GM21423 (cell line): ENCODE measurements at regions not wholly inside any gene's neighbourhood (a gene's known extent, or its start where the extent isn't known, plus 50 kb on each side); places are given as distances from the start of the nearest gene placed in this dataset.

Source experiments
- ATAC-seq: cut with Tn5 transposase; IDR thresholded peaks from one replicate; pipeline ENCODE4 v1.9.1; 2021; ENCODE audit warnings: mild to moderate bottlenecking, moderate library complexity; ENCODE audit not compliant: unreplicated experiment

DNA sequence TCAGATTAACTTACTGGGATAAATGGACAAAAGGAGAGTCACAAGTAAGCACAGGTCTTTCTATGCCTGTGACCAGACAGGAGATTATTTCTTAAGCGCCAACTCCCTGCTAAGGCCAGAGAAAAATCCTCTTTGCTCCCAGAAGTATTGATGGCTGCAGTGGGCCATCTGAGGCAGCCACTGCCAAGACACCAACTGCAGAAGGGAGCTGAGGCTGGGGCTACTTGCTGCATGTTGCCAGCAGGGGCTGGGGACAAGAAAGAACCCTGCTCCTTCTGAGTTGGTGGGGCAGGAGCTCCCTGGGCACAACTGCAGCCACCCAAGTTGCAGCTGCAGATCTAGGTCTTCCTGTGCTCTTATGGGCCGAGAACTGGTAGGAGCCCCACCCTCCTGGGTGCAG lies 1075.3 kb downstream of the PCDH18 start:
- ATAC-seq = no peak

DNA sequence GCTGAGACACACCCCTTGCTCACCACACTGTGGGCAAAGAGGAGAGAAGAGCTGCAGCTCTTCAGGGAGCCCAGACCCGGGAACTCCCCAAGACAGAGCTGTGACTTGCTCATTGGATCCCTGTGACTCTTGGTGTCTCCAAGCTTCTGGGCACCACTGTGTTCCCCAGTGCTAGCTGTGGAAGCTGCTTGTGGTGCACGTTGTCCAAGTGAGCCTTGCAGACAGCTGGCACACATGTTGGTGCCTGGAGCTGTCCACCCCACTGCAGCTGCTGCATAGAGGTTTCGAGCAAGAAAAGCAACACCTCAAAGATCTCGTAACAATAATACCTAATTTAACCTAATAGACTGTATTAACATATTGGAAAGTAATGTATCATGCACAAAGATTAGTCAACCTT lies 1089.3 kb downstream of the PCDH18 start:
- no peak for ATAC-seq

DNA sequence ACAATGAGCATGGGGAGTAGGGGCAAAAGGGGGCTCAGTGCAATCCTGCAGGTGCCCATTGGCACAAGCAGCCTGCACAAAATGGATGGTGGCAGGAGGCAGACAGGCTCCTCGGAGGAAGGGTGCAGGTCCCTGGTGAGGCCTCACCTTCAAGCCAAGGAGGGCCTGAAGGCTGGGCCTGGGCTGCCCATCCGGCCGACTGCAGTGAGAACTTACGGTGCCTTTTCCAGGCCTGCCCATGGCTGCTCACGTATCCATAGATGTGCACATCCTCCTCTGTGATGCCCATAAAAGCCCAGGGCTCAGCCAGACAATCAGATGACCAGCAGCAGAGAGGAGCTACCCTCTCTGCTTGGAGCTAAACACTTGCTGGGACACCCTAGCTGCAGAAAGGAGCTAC lies 1089.8 kb downstream of the PCDH18 start:
- no peak for ATAC-seq

DNA sequence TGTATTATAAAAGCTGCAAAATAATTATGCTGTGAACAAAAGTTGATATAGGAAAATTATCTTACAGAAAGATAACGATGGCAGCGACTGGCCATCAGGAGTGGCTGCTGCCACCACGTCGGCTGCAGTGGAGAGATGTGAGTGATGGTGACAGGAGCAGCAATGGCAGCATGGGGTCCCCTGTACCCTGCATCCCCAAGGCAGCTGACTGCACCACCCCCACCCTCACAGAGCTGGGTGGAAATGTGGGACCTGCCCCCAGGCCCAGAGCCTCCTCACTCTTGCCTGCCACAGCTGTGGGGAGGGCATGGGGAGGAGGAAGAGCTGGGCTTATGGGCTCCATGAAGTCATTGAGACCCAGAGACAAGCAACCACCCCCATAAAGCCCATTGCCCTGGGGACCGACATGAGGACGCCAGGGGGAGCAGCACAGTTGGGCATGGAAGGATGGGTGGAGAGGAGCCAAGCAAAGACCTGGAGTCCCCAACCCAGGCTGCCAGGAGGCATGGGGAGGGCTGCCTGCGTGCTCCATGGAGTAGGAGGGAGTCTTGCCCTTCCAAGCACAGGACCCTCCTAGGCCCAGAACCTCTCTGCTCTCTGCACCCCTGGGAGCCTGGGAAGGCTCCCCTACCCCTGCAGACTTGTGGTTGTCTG lies 1090.5 kb downstream of the PCDH18 start:
- no peak for ATAC-seq

DNA sequence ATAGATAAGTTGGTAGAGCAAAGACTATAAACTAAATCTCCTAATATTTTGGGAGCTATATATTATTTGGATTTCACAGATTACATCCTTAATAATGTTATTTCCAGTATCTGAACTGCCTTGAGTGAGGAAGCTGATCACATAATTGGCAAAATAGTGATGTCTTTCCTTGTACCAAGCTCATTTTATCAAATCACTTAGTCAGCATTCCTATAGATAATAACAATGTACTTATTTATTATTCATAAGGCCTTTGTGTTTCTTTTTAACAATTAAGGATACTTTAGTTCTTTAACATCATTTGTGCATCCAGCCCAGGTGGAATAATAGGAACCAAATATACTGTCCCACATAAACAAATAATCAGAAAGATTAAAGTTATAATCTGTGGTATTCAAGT lies 1093.6 kb downstream of the PCDH18 start:
- ATAC-seq = no peak

DNA sequence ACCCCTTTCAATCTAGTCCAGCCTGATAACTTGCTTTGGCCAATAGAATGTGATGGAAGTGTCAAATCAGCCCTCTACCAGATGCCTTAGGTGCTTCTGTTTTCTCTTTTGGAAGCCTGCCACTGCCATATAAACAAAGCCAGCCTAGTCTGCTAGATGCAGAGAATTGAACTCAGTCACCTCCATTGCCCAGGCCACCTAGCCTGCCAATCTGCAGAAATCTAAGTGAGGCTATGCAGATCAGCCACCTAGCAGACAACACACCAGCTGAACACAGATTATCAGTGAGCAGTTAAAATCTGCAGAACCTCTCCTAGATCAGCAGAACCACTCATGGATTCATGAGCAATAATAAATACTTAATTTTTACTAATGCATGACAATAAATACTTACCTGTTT lies 1108.2 kb downstream of the PCDH18 start:
- ATAC-seq = no peak

DNA sequence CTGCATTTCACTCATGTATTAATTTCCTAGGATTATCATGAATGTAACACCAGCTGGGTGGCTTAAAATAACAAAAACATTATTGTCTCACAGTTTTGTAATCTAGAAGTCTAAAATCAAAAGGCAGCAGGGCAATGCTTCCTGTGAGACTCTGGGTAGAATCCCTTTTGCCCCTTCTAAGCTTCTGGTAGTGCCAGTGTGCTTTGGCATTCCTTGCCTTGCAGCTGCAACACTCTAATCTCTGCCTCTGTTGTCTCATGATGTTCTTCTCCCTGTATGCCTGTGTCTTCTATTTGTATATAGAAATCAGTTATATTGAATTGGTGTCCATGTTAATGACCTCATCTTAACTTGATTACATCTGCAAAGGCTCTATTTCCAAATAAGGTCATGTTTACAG lies 1117.3 kb downstream of the PCDH18 start:
- ATAC-seq = no peak

DNA sequence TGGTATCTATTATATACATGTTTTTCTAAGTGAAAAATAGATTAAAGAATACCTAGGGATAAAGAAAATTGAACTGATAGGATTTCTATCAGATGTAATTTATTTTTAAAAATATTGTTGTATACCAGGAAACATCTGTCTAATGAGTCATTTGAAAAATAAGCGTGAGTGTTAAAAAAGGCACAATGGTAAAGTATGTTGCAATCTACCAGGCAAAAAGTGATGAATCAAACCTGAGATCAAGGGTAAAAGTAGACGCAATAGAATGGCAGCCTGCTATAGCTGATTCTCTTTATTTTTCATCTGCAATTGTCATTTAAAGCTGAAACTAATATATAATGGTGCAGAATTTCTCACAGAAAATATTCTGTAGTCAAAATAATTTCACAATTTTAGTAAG lies 1119.6 kb downstream of the PCDH18 start:
- no peak for ATAC-seq

DNA sequence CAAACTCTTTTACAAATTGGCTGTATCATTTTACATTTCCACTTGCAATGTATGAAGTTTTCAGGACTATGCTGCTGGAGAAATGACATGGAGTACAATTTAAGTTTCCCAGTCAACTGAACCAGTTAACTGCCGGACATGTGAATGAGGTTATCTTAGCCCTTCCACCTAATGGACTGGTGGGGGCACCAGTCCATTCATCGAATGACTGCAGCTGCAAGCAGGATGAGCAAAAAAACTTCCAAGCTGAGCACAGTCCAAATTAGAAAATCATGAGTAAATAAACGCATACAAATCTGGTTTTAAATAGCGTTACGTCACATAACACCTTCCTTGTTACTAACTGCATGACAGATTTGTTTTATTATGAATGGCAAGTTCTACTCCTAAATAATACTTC lies 1131.5 kb downstream of the PCDH18 start:
- no peak for ATAC-seq

DNA sequence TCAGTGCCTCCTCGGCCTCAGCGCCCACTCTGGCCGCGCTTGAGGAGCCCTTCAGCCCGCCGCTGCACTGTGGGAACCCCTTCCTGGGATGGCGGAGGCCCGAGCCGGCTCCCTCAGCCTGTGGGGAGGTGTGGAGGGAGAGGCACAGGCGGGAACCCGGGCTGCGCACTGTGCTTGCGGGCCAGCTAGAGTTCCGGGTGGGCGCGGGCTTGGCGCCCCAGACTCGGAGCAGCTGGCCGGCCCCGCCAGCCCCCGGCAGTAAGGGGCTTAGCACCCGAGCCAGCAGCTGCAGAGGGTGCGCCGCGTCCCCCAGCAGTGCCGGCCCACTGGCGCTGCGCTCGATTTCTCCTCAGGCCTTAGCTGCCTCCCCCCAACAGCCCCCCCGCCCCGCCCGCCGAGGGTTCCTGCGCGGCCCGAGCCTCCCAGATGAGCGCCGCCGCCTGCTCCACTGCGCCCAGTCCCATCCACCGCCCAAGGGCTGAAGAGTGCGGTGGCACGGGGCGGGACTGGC lies 1137.0 kb downstream of the PCDH18 start:
- no peak for ATAC-seq

DNA sequence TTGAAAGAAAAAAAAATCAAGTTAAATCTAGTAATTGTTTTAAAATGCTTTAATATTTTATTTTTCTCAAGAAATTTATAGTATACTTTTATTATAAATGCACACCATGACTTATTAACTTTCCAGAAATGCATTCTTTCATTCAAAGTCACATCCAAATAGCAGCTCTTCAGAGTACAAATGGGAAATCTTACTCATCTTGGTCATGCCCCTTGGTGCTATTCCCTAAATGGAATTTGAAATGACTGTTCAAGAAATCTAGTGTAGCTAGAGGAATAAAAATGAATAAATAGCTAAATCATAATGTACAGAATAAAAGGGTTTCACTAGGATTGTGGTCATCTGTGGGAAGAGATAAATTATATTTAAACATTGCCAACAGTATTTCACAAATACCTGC lies 1139.7 kb downstream of the PCDH18 start:
- no peak for ATAC-seq

DNA sequence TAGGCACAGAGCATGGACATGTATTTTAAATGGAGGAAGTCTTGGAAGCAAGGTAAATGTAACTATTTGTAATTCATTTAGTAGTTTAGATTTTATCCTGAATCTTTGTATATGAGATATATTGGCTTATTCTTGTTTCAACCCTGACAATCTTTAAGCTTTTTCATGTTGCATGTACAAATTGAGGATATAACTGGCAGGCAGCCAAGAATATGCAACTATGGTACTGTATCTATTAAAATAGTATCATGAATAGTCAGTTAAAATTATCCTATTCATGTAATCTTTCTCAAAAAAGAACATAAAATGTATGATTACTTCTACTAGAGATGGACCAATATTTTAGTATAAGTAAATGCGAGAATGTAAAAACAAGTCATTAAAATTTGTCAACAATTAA lies 1141.5 kb downstream of the PCDH18 start:
- no peak for ATAC-seq

DNA sequence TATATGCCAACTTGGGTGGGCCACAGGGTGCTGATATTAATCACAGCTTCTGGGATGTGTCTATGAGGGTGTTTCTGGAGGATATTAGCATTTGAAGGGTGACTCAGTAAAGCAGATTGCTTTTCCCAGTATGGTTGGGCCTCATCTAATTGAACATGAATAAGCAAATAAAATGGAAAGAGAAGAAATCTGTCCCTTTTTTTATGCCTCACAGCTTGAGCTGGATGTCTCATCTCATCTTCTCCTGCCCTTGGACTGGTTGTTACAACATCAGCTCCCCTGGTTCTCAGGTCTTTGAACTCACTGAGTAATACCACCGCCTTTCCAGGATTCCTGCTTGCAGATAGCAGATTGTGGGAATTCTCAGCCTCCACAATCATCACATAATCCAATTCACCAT lies 1149.2 kb downstream of the PCDH18 start:
- no peak for ATAC-seq

DNA sequence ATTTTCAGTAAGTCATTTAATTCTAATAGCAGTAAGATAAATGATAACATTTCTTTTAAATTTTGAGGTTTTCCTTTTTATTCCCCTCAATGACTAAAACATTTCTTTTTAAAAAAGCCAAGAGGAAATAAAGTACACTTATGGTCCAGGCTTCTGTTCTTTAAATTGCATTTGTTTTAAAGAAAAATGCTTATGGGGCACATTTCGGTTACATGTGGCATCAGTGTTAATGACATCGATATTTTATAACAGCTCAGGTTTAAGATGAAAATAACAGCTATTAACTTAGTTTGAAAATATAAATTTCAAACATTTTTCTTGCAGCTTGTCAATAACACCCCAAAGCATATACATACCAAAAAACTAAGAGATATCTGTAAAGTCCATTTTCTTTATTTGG lies 1161.1 kb downstream of the PCDH18 start:
- ATAC-seq = no peak

DNA sequence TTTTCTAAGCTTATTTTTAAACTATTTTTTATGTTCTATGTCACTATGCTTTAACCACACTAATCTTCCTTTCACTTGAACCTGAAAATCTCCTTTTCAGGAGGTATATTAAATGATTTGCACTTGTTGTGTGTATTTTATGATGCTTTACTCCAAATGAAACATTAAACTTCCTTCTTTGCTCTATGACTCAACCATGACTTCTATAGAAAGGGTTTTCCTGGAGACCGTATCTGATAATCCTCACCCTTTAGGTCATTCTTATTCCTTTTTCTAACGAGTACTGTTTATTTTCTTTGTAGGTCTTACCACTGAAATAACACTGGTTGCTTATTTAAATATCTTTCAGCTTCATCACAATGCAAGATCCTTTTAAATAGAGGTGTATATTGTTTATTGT lies 1163.2 kb downstream of the PCDH18 start:
- ATAC-seq = no peak

DNA sequence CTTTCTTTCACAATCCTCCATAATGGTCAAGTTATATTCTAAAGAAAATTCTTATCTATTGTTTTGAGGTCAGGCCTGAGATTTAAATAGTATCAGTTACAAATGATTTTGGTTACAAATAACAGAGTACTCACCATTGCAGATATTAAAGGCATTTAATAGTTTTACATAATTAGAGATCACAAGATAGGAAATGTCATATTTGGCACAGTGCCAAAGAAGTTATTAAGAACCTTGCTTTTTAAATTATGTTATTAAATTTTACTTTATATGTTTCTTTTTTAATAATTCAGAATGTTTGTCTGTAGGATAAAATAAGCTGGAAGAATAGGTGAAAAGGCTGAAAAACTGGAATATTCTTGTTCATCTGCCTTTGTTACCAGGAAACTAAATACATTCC lies 1174.7 kb downstream of the PCDH18 start:
- no peak for ATAC-seq

DNA sequence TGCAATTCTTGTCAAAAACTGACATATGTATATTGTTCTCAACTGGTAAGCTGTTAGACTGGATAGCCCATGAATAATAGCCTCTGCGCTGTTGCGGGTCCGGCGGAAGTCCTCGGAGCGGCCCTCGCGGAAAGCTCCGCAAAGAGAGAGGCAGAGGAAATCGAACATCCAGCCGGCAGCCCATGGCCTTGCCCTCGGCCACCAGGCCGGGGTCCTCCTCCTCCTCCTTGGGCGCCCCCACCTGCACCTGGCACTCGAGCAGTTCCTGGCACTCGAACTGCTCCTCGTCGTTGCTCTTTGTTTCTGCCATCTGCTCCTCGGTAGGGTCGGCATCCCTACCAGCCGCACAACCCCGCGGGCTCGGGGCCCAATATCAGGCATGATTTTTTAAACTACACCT lies 1176.3 kb downstream of the PCDH18 start:
- no peak for ATAC-seq

DNA sequence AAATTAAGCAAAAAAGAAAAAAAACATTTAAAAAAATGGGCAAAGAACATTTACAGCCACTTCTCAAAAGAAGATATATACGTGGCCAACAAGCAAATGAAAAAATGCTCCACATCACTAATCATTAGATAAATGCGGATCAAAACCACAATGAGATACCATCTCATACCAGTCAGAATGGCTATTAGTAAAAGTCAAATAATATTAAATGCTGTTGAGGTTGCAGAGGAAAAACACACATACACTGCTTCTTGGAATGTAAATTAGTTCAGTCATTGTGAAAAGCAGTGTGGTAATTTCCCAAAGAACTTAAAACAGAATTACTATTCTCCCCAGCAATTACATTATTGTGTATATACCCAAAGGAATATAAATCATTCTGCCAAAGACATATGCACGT lies 1189.0 kb downstream of the PCDH18 start:
- no peak for ATAC-seq

DNA sequence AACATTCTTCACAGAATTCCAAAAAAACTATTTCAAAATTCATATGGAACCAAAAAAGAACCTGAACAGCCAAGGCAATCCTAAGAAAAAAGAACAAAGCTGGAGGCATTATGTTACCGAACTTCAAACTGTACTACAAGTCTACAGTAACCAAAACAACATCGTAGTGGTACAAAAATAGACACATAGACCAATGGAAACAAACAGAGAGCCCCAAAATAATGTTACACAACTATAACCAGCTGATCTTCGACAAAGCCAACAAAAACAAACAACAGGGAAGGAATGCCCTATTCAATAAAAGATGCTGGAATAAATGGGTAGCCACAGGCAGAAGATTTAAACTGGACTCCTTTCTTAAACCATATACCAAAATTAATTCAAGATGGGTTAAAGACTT lies 1189.6 kb downstream of the PCDH18 start:
- no peak for ATAC-seq

DNA sequence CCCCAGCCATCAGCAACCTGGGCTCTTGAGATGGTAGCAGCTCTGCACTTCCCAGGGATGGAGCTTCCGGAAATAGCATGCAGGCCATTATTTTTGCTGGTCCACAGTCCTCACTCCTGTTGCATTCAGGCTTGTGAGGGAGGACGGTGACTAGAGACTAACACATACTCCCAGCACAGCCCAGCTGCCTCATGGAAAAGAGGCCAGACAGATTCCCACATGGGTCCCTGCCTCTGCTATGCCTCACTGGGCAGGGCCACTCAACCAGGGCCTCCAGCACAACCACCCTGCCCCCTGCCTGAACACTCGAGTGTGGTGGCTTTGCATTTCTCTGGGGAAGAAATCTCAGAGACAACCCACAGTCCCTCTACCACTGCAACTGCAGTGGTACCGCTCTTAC lies 1195.1 kb downstream of the PCDH18 start:
- no peak for ATAC-seq

DNA sequence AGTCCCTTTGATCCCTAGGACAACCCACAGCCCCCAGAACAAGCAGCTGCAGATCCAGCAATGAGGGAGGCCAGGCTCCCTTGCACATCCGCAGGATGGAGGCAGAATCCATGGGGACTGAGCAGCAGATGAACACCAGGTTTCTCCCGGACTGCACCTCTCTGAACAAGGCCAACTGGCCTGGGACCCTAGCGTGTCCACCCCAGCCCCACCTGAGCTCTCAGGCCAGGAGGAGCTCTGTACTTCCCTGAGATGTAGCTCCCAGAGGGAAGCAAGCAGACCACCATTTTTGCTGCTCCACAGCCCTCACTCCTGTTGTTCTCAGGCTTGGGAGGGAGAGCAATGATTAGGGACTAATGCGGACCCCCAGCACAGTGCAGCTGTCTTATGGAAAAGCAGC lies 1195.8 kb downstream of the PCDH18 start:
- ATAC-seq = no peak

DNA sequence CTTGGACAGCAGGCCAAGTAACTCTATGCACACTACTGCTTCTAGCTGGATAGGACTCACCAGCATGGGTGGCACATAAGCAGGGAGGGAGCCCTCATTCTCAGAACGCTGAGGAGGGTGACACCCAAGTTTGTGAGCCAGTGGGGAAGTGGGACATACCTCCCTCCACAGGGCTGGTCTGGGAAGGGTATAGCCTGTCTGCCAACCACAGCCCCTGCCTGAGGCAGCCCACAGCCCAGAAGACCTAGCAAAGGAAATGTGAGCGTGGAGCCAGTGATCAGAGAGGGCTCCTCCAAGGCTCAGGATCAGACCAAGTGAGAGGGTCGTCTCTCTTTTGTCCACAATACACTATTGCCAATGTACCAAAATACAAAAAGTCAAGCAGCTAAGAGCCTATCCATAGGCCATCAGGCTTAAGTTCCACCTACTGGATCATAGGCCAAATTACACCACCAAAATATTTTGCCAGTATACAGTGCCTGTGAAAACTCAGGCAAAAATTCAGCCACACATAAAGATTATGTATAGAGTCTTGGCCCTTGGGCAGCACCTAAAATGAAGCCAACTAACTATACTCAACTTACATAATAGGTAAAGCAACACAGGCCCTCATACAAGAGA lies 1203.1 kb downstream of the PCDH18 start:
- ATAC-seq = no peak

DNA sequence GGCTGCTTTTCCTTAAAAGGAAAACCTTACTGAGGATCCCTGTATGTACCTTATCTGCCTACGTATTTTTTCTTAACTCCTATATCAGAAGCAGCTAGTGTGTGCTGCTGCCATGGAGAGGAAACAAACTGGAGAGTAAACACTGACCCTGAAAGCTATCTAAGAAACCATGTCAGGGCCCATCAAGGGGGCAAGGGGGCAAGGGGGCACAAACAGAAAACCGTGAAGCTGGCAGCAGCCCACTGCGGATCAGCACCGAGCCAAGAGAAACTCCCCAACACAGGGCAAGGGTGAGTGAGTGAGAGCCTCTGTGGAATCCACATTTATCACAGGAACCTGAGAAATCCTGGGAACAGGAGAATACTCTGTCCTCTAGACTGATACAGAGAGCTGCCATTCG lies 1204.2 kb downstream of the PCDH18 start:
- ATAC-seq = no peak
